Omental fat pad (tissue), 3 donors: ENCODE measurements at regions not wholly inside any gene's neighbourhood (a gene's known extent, or its start where the extent isn't known, plus 50 kb on each side); places are given as distances from the start of the nearest gene placed in this dataset.

Source experiments
- ATAC-seq: fragments of 150-250 bp; one replicate; pipeline ENCODE4 v1.9.1; 2016; ENCODE audit warnings: mild to moderate bottlenecking, moderate library complexity; ENCODE audit not compliant: low FRiP score
- DNase-seq: peaks from one replicate; pipeline ENCODE4 v3.0.0-alpha.2; 2019; ENCODE audit warnings: low spot score
- CTCF ChIP-seq, 3 donors: fragments of 450-650 bp; IDR thresholded peaks; one replicate each; pipeline ENCODE4 v1.5.1; 2016 to 2017; ENCODE audit warnings: antibody characterized with exemption in 3 of 3, mild to moderate bottlenecking in 3 of 3, moderate library complexity in 2 of 3

- no peak for TF ChIP-seq CTCF (IDR thresholded peaks at IDR 0.05)
- DNase-seq = no peak
Measured at GRCh38 chr1:87530042-87530807, 201.5 kb downstream of the LMO4 start.

GRCh38 chr1:87535551-87535950 is 206.9 kb downstream of the LMO4 start:
- TF ChIP-seq CTCF (IDR thresholded peaks at IDR 0.05) = no peak
- ATAC-seq = no peak
- no peak for DNase-seq

More at GRCh38 chr1:87530042-87530807, 201.5 kb downstream of the LMO4 start:
- ATAC-seq = no peak

GRCh38 chr1:87539147-87539546 is 210.5 kb downstream of the LMO4 start:
- no peak for TF ChIP-seq CTCF (IDR thresholded peaks at IDR 0.05)
- ATAC-seq (no peak), DNase-seq (no peak)

- no peak for TF ChIP-seq CTCF (IDR thresholded peaks at IDR 0.05)
- no peak for ATAC-seq
- DNase-seq = no peak
Measured at GRCh38 chr1:87542697-87543096, 214.0 kb downstream of the LMO4 start.

- no peak for TF ChIP-seq CTCF (IDR thresholded peaks at IDR 0.05)
- DNase-seq (no peak), ATAC-seq (peak; percentile 80)
Measured at GRCh38 chr1:87549738-87550137, 221.1 kb downstream of the LMO4 start.

GRCh38 chr1:87553511-87553910 is 224.8 kb downstream of the LMO4 start:
- TF ChIP-seq CTCF (IDR thresholded peaks at IDR 0.05) = no peak
- no peak for ATAC-seq
- DNase-seq = no peak

GRCh38 chr1:87555366-87555765 is 226.7 kb downstream of the LMO4 start:
- TF ChIP-seq CTCF (IDR thresholded peaks at IDR 0.05) = no peak
- ATAC-seq = no peak
- no peak for DNase-seq
